ENCODE measurements at regions not wholly inside any gene's neighbourhood (a gene's known extent, or its start where the extent isn't known, plus 50 kb on each side); places are given as distances from the start of the nearest gene placed in this dataset.

DNA sequence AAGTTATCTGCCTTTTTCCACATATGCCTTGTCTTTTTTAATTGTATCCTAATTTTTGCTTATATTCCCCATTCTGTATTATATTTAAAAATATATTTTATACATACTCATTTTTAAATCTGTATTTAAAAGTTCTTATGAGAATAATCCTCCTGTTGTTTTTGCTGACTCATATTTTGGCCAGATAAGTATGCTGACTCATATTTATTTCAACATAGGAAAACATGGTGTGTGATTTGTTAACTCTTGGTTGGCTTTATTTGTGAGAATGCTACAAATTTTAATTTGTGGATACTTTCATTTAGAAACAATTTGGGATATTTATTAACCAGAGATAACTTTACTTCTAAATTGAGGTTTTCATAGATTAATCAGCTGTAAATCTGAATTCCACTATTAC, 587.7 kb downstream of the CPS1 start:
- TF ChIP-seq YY1 (IDR thresholded peaks at IDR 0.05) (no peak), JUND (IDR thresholded peaks at IDR 0.05) (no peak), TAF1 (conservative IDR thresholded peaks at IDR 0.05) (no peak), HNF4A (conservative IDR thresholded peaks at IDR 0.05) (no peak), RXRA (IDR thresholded peaks at IDR 0.05) (no peak), HNF4G (IDR thresholded peaks at IDR 0.05) (no peak), FOXA1 (IDR thresholded peaks at IDR 0.05) (no peak), SP1 (IDR thresholded peaks at IDR 0.05) (no peak), NR2F2 (IDR thresholded peaks at IDR 0.05) (no peak), RAD21 (IDR thresholded peaks at IDR 0.05) (no peak), GABPA (IDR thresholded peaks at IDR 0.05 in 1 of 2, conservative IDR thresholded peaks at IDR 0.05 in 1 of 2) (no peak), FOXA2 (IDR thresholded peaks at IDR 0.05) (no peak), EGR1 (IDR thresholded peaks at IDR 0.05; ENCODE audit: low read depth in 2 of 2) (no peak)
- TF ChIP-seq, protein P1, sequence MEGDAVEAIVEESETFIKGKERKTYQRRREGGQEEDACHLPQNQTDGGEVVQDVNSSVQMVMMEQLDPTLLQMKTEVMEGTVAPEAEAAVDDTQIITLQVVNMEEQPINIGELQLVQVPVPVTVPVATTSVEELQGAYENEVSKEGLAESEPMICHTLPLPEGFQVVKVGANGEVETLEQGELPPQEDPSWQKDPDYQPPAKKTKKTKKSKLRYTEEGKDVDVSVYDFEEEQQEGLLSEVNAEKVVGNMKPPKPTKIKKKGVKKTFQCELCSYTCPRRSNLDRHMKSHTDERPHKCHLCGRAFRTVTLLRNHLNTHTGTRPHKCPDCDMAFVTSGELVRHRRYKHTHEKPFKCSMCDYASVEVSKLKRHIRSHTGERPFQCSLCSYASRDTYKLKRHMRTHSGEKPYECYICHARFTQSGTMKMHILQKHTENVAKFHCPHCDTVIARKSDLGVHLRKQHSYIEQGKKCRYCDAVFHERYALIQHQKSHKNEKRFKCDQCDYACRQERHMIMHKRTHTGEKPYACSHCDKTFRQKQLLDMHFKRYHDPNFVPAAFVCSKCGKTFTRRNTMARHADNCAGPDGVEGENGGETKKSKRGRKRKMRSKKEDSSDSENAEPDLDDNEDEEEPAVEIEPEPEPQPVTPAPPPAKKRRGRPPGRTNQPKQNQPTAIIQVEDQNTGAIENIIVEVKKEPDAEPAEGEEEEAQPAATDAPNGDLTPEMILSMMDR (IDR thresholded peaks at IDR 0.05; ENCODE audit: low read depth, low read length, missing input control), result no peak
- TF ChIP-seq, protein P2, sequence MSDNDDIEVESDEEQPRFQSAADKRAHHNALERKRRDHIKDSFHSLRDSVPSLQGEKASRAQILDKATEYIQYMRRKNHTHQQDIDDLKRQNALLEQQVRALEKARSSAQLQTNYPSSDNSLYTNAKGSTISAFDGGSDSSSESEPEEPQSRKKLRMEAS (IDR thresholded peaks at IDR 0.05), result no peak
- TF ChIP-seq, protein P3, sequence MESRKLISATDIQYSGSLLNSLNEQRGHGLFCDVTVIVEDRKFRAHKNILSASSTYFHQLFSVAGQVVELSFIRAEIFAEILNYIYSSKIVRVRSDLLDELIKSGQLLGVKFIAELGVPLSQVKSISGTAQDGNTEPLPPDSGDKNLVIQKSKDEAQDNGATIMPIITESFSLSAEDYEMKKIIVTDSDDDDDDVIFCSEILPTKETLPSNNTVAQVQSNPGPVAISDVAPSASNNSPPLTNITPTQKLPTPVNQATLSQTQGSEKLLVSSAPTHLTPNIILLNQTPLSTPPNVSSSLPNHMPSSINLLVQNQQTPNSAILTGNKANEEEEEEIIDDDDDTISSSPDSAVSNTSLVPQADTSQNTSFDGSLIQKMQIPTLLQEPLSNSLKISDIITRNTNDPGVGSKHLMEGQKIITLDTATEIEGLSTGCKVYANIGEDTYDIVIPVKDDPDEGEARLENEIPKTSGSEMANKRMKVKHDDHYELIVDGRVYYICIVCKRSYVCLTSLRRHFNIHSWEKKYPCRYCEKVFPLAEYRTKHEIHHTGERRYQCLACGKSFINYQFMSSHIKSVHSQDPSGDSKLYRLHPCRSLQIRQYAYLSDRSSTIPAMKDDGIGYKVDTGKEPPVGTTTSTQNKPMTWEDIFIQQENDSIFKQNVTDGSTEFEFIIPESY (IDR thresholded peaks at IDR 0.05), result no peak
- TF ChIP-seq, protein P4, sequence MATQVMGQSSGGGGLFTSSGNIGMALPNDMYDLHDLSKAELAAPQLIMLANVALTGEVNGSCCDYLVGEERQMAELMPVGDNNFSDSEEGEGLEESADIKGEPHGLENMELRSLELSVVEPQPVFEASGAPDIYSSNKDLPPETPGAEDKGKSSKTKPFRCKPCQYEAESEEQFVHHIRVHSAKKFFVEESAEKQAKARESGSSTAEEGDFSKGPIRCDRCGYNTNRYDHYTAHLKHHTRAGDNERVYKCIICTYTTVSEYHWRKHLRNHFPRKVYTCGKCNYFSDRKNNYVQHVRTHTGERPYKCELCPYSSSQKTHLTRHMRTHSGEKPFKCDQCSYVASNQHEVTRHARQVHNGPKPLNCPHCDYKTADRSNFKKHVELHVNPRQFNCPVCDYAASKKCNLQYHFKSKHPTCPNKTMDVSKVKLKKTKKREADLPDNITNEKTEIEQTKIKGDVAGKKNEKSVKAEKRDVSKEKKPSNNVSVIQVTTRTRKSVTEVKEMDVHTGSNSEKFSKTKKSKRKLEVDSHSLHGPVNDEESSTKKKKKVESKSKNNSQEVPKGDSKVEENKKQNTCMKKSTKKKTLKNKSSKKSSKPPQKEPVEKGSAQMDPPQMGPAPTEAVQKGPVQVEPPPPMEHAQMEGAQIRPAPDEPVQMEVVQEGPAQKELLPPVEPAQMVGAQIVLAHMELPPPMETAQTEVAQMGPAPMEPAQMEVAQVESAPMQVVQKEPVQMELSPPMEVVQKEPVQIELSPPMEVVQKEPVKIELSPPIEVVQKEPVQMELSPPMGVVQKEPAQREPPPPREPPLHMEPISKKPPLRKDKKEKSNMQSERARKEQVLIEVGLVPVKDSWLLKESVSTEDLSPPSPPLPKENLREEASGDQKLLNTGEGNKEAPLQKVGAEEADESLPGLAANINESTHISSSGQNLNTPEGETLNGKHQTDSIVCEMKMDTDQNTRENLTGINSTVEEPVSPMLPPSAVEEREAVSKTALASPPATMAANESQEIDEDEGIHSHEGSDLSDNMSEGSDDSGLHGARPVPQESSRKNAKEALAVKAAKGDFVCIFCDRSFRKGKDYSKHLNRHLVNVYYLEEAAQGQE (IDR thresholded peaks at IDR 0.05), result no peak
- TF ChIP-seq, protein P5, sequence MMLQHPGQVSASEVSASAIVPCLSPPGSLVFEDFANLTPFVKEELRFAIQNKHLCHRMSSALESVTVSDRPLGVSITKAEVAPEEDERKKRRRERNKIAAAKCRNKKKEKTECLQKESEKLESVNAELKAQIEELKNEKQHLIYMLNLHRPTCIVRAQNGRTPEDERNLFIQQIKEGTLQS (IDR thresholded peaks at IDR 0.05), result no peak
- Histone ChIP-seq H3K9ac (ENCODE audit: low read depth in 1 of 2, low read length in 2 of 2) (no peak overlapping the region), H3K36me3 (ENCODE audit: control insufficient read depth in 4 of 4, insufficient read depth in 3 of 4, low read depth in 1 of 4, low read length in 3 of 4) (no peaks in the 10 kb centered on the region), H3K27me3 (ENCODE audit: control insufficient read depth in 4 of 4, insufficient read depth in 4 of 4, low read length in 3 of 4) (no peaks in the 10 kb centered on the region), H3K4me1 (ENCODE audit: control insufficient read depth in 4 of 4, insufficient read depth in 4 of 4, low read length in 3 of 4) (no peaks in the 10 kb centered on the region), H3K9me3 (ENCODE audit: control insufficient read depth in 4 of 4, low read length in 3 of 4) (no peaks in the 10 kb centered on the region), H3K4me3 (ENCODE audit: low read depth in 1 of 3, low read length in 3 of 3) (no peak overlapping the region), H3K27ac (ENCODE audit: low read depth in 1 of 2, low read length in 2 of 2) (no peak overlapping the region)
- DNase-seq (ENCODE audit: low spot score), result no peak

Measured in liver (tissue), 7 donors.